NCI-H128 (cell line): ENCODE measurements at regions not wholly inside any gene's neighbourhood (a gene's known extent, or its start where the extent isn't known, plus 50 kb on each side); places are given as distances from the start of the nearest gene placed in this dataset.
"Not testable (repeated sequence)": the region's sequence is repeated elsewhere in the genome, so short reads cannot be mapped to it uniquely, and the experiment has no call there.

ENCODE experiments used
- DNase-seq: peaks from one replicate; lab custom pipeline; 2025; ENCODE audit not compliant: unreplicated experiment; lab: John Stamatoyannopoulos, UW

- no peak for DNase-seq
These were observed 1568.3 kb downstream of the AMY1C start for GRCh38 chr1:105317976-105318375.

DNA sequence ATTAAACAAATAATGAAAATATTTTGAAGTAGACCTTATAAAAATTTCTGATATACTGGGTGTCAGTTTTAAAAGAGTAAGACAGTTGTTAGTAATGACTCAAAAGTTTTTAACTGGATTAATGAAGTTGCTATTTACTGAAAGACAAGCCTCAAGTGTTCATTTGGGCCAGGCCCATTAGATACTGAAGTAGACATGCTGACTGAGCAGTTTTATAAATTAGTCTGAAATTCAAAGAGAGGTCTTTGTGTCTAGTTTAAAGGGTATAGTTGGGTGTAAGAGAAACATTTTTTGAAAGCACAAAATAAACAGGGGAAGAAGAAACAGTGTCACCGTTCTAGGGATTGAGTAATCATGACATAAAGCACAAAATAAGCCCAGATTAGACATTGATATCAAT lies 1577.2 kb downstream of the AMY1C start:
- DNase-seq, result no peak

DNA sequence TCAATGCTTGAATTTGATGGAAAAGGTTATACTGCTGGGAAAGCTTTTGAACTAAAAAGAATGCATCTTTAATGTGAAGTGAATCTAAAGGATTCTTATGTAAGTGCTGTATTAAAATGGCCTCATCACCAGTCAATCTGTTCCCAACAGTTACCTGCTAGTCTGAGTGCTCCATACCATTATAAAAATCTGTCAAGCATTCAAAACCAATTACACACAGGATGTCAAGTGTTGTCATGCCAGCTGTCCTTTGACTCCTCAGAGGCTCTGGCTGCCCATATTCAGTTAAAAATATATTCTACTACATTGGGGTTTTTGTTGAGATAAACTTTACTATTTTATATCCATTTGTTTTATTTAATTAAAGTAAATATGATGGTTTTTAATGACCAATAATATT lies 1587.7 kb downstream of the AMY1C start:
- DNase-seq, result no peak

- DNase-seq, result no peak
These were observed 1593.6 kb downstream of the AMY1C start for GRCh38 chr1:105343317-105343716.

DNA sequence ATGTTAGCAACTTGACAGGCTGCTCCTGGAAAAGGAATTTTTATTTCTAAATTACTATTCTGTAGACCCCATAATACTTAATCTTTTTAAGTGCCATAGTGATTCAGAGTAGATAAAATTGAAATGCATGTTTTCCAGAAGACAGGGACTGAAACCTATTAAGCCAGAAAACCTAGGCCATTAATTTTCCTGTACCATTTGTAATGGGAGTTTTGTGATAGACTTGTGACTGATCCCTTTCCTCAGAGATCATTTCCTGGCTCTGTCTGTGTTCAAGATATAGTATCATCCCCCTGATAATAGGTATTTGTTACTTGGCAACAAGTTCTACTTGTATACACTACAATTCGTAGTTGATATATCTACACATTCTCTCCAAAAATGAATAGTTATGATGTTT lies 1609.8 kb downstream of the AMY1C start:
- no peak for DNase-seq

DNA sequence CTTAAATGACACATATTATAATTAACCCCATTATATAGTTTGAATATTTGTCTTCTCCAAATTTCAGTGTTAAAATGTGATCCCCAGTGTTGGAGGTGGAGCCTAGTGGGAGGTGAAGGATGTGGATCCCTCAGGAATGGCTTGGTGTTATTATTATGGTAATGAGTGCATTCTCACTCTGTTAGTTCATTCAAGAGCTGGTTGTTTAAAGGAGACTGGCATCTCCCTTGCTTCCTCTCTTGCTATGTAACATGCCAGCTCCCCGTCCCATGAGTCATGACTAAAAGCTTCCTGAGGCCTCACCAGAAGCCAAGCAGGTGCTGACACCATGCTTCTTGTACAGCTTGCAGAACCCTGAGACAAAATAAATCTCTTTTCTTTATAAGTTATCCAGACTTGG lies 1612.7 kb downstream of the AMY1C start:
- DNase-seq, result no peak

DNA sequence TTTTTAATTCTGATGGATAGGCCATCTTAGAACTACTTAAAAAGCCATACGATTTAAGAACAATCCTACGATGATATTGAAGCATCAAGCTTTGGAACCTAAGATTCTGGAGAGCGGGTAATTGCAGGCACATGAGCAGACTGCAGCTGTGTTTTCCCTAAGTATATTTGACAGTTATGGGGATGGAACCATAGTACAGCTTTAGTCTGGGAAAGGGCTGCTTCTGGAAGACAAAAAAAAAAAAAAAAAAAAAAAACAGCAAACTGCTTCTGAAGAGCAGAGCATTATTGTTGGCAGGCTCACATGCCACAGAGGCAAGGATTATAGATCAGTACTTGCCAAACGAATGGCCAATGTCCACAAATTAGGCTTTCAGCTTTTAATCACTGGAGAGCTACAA lies 1618.7 kb downstream of the AMY1C start:
- DNase-seq, result no peak

DNA sequence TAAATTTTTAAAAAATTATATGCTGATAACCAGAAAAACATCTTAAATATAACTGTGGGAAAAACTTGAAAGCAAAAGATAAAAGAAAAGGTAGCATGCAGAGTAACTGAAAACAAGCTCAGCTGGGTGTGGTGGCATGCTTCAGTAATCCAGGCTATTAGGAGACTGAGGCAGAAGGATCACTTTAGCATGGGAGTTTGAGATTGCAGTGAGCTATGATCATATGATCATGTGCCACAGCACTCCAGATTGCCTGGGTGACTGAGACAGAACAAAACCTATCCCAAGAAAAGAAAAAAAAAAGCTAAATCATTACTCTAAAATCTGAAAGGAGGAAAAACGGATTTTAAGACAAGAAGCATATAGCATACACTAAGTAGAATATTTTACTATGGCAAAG lies 1624.0 kb downstream of the AMY1C start:
- no peak for DNase-seq

DNA sequence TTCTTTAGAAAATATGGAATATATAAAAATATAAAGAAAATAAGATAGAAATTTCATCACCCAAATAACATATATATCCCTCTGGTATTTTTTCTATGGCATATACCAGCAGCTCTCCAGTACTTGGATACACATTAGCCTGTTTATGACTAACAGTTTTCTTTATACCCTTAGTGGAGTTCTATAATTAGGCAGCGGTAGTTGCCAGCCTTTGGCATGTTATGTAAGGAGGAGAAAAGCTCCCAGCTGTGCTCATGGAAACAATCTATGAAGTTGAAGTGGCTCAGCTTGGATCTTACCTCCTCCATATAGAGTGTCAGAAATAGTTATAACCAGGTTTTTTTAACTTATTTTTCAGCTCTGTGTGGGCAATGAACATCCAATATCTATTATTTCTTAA lies 1636.8 kb downstream of the AMY1C start:
- DNase-seq, result no peak

DNA sequence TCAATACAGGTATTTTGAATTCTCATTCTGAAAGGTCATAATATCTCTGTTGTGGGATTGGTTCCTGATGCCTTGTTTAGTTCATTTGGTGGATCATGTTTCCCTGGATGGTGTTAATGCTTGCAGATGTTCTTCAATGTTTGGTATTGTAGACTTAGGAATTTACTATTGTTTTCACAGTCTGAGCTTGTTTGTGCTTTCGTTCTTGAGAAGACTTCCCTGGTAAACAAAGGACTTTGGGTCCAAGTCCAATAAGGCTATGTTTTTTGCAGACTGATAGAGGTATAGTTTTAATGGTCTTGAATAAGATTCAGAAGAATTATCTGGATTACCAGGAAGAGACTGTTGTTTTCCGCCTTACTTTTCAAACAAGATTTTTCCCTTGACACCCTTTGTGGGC lies 1646.3 kb downstream of the AMY1C start:
- no peak for DNase-seq

DNA sequence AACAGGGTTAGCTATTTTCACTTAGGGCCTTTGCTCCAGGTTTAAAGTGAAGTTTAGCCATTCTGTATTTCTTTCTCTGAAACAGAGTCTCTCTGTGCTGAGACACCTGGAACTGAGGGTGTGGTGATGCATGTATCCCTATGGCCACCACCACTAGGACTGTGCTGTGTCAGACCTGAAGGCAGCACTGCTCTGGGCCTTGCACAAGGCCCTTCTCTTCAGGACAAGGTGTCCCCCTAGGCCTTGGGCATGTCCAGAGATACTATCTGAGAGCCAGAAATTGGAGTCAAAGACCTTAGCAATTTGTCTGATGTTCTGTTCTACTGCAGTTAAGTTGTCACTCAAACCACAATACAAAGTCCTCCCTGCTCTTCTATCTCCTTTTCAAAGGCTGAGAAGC lies 1649.2 kb downstream of the AMY1C start:
- DNase-seq, result no peak

GRCh38 chr1:105399716-105400115 lies 1650.0 kb downstream of the AMY1C start:
- no peak for DNase-seq

GRCh38 chr1:105416261-105416660 lies 1640.2 kb upstream of the PRMT6 start:
- no peak for DNase-seq

DNA sequence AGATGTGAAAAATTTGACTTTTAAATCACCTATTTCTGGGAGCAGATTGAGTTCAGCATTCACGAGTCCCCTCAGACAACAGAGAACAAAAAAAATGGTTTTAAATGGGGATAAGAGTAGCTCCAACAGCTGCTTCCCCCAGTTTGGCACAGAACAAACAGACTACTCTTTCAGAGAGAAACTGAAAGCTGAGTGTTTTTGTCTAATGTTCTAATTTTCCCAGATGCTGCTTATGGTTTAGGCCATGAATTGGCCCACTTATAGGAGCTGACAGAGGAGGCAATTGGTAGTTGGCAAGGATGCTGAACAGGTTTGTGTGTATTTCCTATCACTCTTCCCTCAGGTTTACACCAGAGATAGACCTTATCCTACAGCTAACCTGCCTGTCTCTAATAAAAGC lies 1637.4 kb upstream of the PRMT6 start:
- DNase-seq, result no peak

DNA sequence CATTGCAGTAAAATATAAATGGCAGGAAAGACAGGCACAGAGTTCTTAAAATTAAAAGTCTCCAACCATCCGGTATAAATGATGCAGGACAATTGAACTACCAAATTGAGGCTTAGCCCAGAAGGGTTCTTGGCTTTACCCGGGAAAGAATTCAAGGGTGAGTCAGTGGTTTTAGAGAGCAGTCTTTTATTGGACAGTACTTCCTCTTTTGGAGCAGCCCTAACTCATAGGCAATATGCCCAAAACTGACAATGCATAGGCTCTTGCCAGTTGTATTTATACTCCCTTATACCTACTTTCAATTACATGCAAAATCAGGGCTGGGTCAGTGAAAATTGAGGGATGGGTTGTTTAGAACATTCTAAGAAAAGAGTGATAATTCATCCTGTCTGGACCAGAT lies 1628.9 kb upstream of the PRMT6 start:
- DNase-seq, result no peak

GRCh38 chr1:105436589-105437259 lies 1619.8 kb upstream of the PRMT6 start:
- DNase-seq, result no peak

- no peak for DNase-seq
These were observed 1618.6 kb upstream of the PRMT6 start for GRCh38 chr1:105437847-105438246.

GRCh38 chr1:105442901-105443300 lies 1613.6 kb upstream of the PRMT6 start:
- DNase-seq, result no peak

DNA sequence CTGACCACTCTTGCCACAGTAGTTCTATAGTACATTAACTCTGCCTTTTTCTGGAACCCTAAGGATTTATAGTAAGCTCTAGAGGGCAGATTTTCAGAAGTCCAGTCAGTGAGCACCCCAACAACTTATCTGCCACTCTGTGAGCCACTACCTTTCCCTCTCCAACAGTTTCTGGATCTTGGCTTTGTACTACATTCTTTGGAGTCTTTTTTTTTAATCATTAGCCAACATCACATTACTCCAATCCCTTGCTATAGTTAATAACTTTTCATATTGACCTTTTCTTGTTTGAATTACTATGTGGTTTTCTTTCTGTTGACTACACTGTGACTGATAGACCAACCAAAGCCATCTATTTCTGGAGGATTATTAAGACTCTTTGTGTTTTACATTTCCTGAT lies 1596.7 kb upstream of the PRMT6 start:
- DNase-seq, result no peak

- DNase-seq, result no peak
These were observed 1594.2 kb upstream of the PRMT6 start for GRCh38 chr1:105462308-105462707.

- no peak for DNase-seq
These were observed 1588.9 kb upstream of the PRMT6 start for GRCh38 chr1:105467549-105467948.

DNA sequence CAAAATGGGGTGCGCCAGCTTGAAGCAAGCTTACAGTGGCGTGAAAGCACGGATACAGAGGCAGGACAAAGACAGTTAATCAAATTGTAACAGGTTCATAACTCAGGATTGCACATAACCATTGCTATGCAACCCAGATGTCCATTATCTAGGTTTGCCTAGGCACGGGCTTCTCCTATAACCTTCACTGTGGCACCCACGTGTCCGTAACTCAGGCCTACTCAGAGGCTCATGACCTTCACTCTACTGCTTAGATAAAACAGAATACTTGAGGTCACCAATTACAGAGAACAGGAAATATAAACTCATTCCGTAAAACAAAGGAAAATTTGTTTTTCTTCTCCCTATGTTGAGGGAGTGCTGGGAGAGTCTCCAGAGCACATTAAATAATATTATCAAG lies 1585.9 kb upstream of the PRMT6 start:
- not testable (repeated sequence) for DNase-seq

DNA sequence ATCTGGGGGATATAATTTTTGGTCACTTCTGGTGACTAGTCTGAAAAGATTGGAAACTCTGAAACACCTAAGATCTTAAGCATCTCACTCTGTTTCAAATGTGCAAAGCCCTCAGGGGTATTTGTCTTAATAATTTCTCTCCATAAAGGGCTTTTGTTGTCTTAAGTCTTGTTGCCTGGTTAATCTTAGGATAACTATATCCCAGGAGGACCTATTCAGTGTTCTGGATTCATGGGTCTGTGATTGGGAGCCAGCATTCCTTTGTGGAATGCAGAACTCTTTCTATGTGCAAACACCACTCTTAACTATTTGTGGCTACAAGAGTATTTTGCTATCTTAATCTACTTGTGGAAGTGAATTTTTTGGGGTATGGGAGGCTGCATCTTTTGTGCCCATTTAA lies 1573.0 kb upstream of the PRMT6 start:
- DNase-seq, result no peak

GRCh38 chr1:105485207-105485606 lies 1571.3 kb upstream of the PRMT6 start:
- DNase-seq, result no peak
